Ureter (tissue), 1 donor: ENCODE measurements at regions not wholly inside any gene's neighbourhood (a gene's known extent, or its start where the extent isn't known, plus 50 kb on each side); places are given as distances from the start of the nearest gene placed in this dataset.
"Not testable (repeated sequence)": the region's sequence is repeated elsewhere in the genome, so short reads cannot be mapped to it uniquely, and the experiment has no call there.

Experiments used
- DNase-seq: peaks from one replicate; pipeline ENCODE4 v3.0.0-alpha.2; 2020; ENCODE audit warnings: low spot score
- donor health status: DM: yes; HTN: yes; CAD: no.

DNA sequence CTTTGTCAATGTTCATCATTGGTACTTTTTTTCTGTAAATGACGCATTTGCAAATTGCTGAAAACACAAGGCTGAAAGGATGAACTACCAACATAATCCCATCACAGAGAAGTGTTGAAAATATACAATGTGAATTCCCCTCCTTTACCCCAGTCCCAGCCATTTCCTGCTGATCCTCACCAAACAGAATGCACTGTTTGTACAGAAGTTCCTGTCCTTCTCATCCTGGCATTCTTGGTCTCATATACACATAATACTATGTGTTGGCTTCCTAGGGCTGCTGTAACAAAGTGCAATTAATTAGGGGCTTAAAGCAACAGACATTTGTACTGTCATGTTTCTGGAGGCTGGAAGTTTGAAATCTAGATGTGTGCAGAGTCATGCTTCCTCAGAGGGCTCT, 836.2 kb upstream of the MGAT4C start:
- DNase-seq: no peak

DNA sequence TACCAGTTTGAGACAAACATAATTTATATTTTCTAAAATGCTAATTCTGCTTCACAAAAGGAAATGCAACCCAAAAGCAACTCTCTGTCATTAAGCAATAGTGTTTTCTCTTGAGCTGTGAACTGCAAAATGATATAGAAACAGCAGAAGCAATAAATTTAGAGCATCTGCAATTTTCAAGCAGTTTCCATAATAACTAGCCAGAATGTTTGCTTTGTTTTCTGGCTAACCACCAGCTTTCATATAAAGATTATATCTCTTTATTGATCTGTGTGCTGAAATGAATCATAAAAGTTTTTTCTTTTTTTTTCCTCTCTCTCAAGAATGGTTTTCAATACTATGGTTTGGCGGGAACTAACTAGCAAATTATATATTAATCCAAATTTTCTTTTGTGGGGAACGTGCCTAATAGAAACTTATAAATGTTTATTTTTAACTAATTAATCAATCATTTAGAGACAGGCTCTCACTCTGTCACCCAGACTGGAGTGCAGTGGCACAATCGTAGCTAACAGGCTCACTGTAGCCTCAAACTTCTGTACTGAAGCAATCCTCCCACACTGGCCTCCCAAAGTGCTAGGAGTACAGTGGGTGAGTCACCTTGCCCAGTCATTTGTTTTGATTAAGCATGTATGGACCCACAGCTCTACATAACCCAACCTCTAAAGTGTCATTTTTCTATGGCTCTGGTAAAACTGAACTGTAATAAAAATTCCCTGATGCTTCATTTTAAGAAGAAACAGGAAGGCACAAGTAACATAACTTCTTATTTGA, 830.1 kb upstream of the MGAT4C start:
- DNase-seq: no peak

DNA sequence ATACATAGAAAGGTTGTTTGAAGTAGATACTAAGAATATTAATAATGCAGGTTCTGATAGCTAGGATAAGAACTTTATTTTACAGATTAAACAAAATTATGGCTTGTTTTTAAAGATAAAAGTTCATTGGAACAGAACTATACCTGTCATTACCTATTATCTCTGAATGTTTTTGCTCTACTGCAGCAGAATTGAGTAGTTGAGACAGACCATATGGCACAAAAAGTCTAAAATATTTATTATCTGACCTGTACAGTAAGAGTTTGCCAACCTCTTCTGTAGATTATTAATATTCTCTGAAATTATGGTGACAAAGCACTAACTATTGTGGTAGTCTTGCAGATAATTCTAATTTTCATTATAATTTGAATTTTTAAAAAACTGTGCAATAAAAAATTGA, 829.1 kb upstream of the MGAT4C start:
- DNase-seq: no peak

DNA sequence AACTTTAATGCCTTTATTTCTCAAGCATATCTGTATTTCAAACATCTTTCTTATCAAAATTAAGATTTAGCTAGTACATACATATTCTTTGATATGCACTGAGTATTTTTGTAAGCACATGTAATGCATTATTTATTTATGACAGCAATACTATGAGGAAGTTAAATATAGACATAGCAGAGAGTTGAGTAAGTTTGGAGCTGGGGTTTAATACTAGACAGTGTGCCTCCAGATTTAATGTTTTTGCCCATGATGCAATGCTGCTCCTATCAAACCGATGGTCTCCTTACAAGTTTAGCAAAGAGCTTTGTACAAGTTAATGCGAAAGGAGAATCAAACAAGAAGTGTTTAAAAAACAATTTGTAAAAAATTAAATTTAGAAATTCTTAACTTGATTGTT, 826.6 kb upstream of the MGAT4C start:
- no peak for DNase-seq

DNA sequence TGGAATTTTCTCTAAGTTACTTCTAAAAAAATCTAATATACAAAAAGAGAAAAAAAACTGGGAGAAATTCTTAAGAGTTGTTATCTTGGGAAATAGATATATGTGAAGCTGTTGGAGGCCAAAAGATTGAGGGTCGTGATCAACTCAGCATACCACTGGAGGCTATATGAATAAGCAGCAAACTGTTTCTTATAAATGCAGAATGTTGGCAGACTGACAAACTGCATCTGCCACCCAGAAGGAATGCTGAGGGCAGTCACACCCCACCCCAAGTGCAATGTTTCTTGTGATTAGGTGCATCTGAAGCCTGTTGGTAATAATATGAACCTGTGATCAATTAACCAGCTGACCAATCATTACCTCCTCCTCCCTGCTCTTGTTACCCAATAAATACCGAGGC, 818.6 kb upstream of the MGAT4C start:
- DNase-seq: no peak

DNA sequence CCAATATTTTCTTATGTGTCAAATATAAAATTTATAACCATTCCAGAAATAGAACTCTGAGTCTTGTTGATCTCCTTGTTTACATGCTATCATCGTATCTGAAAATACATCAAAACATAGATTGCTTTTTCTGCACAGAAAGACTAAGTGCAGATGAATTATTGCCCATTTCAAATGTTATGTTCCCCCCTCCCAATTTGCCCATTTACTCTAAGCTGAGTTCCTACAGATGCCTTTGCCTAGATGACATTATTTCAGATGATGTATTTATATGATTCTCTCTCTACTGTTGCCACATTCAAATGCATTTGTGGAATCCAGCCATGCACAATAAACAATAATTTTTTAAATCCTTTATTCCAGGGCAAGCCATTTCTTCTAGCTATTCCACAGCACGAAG, 810.1 kb upstream of the MGAT4C start:
- DNase-seq: no peak

DNA sequence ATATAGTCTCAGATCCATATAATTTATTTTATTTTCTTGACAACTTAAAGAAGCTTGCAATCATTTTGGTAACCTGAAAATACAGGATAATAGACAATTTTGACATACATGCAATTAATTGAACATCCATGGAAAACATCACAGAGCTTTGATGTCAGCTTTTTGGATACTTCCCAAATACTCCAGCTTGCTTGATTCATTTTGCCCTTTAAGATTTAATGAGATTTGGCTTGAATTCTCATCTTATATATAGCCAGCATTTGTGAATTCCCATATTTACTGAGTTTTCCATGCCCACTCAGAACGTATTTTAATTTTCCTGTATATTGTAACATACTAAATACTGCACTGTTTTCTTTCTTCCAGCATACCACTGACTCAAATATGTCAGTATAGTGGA, 803.0 kb upstream of the MGAT4C start:
- no peak for DNase-seq

DNA sequence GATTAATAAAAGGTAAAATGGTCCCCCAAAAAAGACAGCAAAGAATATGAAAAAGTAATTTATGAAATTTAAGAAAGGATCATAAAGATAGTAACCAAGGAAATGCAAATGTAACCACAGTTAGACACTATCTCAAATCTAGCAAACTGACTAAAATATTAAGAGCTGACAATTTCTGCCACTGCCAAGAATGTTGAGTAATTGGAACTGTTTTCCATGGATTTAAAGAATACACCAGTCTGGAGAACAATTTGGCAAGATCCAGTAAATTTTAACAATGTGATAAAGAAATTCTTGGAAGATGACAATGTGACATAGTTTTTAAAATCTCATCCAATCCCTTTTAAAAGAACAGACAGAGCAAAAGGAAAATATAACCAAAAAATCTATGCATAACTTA, 798.0 kb upstream of the MGAT4C start:
- DNase-seq: no peak

DNA sequence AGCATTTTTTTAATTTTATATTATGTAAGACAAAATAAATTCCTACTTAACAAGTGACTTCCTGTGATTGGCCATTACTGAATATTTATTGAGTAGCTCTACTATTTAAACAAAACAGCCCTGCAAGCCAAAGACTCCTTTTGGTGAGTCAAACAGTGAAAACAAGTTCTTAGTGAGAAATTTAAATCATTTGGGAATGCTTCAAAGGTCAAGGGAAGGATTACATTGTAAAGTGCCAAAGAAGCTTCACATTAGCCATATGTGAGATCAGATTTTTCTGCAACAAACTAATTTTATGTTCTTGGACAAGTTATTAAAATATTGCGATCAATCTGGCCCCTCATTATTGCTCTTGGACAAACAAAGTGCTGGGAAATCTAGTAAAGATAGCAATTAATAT, 795.4 kb upstream of the MGAT4C start:
- DNase-seq: no peak

DNA sequence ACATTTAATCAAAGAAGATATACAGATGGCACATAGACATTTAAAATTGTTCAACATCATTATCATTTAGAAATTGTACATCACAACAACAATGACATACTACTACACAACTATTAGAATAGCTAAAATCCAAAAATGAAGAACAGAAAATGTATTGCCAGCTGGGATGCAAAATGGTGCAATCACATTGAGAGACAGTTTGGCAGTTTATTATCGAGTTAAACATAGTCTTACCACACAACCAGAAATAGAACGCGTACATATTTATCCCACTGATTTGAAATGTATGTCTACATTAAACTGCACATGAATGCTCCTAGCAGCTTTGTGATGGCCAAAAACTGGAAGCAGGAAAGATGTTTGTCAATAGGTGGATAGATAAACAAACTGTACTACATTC, 791.5 kb upstream of the MGAT4C start:
- DNase-seq: no peak

DNA sequence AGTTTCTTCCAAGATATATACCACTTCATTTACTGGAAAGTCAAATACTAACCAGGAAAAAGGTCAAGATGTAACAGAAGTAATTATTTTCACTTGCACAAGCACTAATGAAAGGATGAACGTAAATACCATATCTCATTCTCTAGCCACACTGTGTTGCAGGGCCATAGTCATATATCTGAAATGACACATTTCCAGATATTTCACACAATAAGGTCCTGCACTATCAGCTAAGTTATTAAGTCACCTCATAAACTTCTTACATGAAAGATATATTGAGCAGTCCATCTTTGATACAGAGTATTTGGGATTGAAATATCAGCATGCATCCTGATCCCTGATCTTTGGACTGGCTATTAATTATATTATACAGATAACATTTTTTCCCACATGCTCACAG, 783.3 kb upstream of the MGAT4C start:
- DNase-seq: no peak

DNA sequence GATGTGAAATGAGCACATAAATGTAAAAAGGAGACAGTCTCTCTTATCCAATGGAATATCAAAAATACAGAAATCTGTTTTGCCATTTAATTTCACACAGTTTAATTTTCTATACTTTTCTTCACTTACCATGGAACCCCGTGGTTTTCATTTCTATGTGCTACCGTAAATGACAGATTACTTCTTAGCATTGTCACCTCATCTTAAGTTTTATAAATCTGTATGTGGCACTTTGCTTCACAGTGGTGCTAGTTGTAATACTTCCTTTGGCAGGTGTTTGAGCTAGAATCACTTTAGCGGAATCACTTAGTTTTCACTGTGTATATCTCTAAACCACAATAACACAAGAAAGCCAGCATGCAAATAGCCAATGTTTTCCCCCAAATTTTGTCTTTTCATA, 781.9 kb upstream of the MGAT4C start:
- DNase-seq: no peak

DNA sequence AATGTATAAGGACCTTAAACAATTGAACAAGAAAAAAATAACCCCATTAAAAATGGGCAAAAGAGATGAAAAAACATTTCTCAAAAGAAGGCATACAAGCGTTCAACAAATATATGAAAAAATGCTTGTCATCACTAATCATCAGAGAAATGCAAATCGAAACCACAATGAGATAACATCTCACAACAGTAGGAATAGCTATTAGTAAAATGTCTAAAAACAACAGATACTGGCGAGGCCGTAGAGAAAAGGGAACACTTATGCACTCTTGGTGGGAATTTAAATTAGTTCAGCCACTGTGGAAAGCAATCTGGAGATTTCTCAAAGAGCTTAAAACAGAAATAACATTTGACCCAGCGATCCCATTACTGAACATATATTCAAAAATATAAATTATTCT, 769.8 kb upstream of the MGAT4C start:
- DNase-seq: no peak

DNA sequence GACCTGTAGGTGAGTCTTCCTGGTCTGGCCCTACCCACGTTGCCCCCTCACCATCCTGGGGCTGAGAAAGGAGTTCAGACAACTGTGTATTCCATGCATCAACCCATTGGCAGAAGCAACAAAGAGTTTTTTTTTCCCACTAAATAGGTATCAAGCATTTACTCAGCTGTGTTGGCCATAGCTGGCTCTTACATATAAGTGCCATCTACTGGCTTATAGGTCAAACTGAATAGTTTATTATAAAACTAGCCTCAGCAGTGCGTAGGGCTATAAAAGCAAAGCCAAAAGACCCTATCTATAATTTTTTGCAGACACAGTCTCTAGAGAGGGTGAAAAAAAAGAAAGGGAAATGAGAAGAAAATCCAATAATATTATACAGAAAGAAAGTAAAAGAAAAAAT, 765.2 kb upstream of the MGAT4C start:
- no peak for DNase-seq

DNA sequence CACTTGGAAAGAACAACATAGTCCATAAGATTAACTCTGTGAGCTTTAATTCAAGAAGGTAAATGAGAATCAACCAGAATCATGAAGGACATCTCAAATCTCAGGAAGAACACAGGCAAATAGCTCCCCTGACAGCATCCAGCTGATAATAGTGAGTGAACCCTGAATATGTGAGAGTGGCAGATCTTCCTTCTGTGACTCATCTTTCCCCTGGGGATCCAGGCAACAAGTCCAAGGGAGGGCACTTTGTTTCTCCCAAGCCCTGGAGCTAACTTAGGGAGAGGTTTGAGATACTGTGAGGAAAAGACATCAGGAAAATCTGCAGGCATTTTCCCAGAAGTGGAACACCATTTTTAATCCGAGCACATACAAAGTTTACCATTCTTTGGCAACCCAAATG, 763.9 kb upstream of the MGAT4C start:
- no peak for DNase-seq

DNA sequence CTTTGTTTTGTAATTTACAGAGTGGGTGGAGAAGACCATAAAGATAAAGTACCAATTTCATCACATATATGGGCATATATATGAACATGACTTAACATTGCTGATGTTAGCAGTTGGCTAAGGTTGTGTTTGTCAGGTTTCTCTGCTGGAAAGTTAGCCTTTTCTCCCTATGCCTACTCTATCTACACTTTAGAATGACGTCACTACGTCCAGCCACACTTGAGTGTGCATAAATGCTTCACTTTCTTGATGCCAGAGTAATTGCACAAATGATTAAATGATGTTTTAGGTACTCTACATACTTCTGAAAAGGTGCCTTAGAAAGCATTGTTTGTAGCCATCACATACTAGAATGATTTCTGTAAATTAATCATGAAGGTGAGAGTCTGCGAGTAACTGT, 759.2 kb upstream of the MGAT4C start:
- DNase-seq: no peak

DNA sequence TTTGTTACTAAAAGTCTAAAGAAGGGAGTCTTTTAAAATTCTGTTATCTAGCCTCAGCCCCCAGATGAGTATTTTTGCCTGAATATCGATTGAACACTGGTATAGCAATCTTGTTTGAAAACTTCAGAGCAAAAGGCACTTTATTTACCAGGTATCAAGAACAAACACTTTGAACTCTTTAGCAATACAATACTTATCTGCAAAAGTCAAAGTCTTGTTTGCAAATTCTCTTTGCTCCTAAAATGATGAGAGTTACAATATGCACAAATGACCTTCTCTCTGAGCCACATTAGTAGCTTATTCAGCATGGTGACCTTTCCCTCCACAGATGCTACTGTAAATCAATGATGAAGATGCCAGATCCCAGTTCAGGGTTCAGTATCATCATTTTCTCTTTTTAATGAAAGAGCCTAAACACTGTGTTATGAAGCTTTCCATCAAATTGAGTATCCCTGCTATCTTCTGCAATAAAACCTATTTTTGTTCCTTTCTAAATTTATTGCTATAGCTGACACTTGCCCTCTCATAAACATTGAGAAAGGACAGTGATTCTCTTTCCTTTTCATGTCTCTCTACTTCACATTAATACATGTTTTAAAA, 752.7 kb upstream of the MGAT4C start:
- no peak for DNase-seq

DNA sequence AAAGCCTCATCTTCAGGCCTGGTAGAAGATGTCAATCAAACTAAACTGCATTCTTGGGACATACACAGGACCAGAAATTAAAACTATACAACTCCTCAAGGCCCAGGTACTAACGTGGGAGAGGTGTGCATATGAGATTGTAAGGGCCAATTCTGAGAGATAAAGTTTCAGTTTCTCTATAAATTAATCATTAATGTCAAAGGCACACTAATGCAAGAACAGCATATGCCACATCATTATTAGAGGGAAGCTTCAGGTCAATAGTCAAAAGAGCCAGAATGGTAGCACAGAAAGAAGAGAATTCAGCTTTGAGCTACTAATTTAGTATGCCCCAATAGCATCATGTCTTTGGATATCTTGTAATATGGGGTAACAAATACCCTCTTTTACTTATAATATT, 744.9 kb upstream of the MGAT4C start:
- no peak for DNase-seq

DNA sequence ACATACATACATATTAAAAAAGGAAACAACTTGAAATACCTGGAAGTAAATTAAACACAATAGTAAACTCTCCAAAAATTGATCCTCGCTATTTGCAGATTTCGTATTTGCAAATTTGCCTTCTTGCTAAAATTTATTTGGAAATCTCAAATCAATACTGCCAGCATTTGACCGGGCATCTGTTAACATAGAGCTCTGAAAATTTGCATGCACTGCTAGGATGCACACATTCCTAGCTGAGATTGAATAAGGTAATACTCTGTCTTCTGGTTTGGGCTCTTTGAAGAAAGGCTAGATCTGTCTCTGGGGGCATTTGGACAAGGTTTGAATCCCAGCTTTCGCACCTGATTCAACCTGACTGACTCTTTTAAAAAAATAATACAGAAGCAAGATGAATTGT, 729.1 kb upstream of the MGAT4C start:
- DNase-seq: no peak

DNA sequence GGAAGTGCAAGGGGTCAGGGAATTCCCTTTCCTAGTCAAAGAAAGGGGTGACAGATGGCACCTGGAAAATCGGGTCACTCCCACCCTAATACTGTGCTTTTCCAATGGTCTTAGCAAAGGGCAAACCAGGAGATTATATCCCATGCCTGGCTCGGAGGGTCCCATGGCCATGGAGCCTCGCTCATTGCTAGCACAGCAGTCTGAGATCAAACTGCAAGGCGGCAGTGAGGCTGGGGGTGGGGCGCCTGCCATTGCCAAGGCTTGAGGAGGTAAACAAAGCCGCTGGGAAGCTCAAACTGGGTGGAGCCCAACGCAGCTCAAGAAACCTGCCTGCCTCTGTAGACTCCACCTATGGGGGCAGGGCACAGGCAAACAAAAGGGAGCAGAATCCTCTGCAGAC, 714.4 kb upstream of the MGAT4C start:
- DNase-seq: not testable (repeated sequence)

DNA sequence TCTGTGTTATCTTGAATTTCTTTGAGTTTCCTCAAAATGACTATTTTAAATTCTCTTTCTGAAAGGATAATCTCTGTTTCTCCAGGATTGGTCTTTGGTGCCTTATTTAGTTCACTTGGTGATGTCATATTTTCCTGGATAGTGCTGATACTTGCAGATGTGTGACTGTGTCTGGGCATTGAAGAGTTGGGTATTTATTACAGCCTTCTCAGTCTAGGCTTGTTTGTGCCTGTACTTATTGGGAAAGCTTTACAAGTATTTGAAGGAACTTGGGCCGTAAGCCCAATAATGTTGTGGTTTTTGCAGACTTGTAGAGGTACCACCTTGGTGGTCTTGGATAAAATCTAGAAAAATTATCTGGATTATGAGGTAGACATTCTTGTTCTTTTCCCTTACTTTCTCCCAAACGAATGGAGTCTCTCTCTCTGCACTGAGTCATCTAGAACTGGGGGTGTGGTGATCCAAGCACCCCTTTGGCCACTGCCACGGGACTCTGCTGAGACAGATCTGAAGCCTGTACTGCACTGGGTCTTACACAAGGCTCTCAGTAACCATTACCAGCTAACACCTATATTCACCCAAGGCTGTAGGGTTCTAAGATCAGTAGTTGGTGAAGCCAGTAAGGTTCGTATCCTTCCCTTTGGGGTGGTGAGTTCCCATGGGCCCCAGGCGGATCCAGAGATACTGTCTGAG, 703.7 kb upstream of the MGAT4C start:
- no peak for DNase-seq

DNA sequence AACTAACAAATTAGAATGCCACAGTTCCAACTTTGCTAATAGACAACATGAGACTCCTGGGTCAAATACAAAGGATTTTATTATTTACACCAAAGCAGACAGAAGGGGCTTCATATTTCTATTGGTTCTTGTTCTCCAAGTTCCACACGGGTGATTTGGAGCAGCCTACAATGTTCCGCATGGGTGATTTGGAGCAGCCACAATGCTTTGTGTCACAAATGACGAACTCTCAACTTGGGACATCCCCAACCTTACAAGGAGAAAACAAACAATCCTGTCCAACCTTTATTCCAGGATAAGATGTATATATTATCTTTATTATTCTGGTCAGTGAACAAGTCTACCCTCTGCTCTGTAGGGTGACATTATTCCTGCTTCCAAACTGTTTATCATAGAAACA, 694.3 kb upstream of the MGAT4C start:
- DNase-seq: no peak

DNA sequence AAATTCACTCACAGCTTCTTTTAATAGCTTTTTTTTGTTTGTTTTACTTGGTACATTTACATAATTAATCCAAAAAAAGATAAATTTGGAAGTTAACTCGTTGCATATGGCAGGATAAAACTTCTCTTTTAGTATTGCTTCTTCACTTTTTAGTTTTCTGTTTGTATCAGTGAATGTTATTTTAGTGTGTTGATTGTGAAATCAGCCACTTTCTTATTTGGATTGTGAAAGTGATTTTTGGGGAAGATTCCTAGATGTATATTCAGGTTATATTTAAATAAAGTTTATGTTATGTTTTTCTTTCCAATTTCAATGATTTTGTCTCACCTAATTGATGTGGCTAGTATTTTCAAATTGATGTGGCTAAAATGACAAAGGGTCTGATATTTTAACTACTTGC, 693.9 kb upstream of the MGAT4C start:
- no peak for DNase-seq
